HepG2 (cell line): ENCODE measurements at regions not wholly inside any gene's neighbourhood (a gene's known extent, or its start where the extent isn't known, plus 50 kb on each side); places are given as distances from the start of the nearest gene placed in this dataset.

ENCODE experiments used
- ATAC-seq: fragments of 200-7000 bp; cut with Tn5 transposase; 3 replicates; pipeline ENCODE4 v1.9.1; 2020; ENCODE audit warnings: mild to moderate bottlenecking, moderate library complexity
- BruUV-seq: library from RNA; stranded (reverse); fragments of 400-500 nt; replicated peaks from 2 replicates; lab custom pipeline; 2021; lab: Mats Ljungman, UMichigan
- CTCF ChIA-PET: fragments of 300-600 bp; formaldehyde crosslinking; extraction: SDS; loops from one replicate; lab custom pipeline; 2021; ENCODE audit warnings: low total read pairs, inconsistent platforms, low intra/inter-chr PET ratio; lab: Yijun Ruan, JAX
- POLR2A ChIA-PET: fragments of 350-600 bp; sonication (Branson Sonifier 250); formaldehyde crosslinking; loops from one replicate; lab custom pipeline; 2020; ENCODE audit warnings: antibody characterized with exemption, inconsistent platforms; lab: Yijun Ruan, JAX
- DNase-seq: peaks from one replicate; pipeline ENCODE4 v3.0.0-alpha.2; 2015; ENCODE audit warnings: low spot score
- FAIRE-seq: peaks from 3 replicates; lab custom pipeline; 2011; peaks lifted over from hg19 to GRCh38; lab: Jason Lieb, UNC
- H2AFZ ChIP-seq: one replicate; pipeline ENCODE4 v1.6.1; 2011; ENCODE audit warnings: low read length, inconsistent platforms
- H3K27ac ChIP-seq: fragments of 300-600 bp; 3 replicates; pipeline ENCODE4 v1.8.0; 2011; ENCODE audit warnings: mixed run types, mild to moderate bottlenecking, mixed read lengths, low read length, inconsistent platforms; ENCODE audit not compliant: insufficient read depth; ENCODE audit errors: extremely low read length
- H3K27me3 ChIP-seq, 2 experiments: fragments of 200-600 bp in 1 of 2; 2 replicates in 1 of 2; 3 replicates in 1 of 2; pipeline versions ENCODE4 v1.6.0 to v1.8.0; 2011; ENCODE audit warnings: low read length in 2 of 2, mild to moderate bottlenecking in 2 of 2, moderate library complexity in 2 of 2, inconsistent platforms in 1 of 2; ENCODE audit not compliant: insufficient read depth in 2 of 2, control insufficient read depth in 1 of 2
- H3K36me3 ChIP-seq, 2 experiments: fragments of 200-600 bp in 1 of 2; replicated peaks in 1 of 2; 2 replicates in 1 of 2; 3 replicates in 1 of 2; pipeline versions ENCODE4 v1.5.1 to v1.8.0; 2011; ENCODE audit warnings: low read length in 2 of 2, inconsistent platforms in 1 of 2; ENCODE audit not compliant: insufficient read depth in 2 of 2, control insufficient read depth in 1 of 2
- H3K4me1 ChIP-seq: 2 replicates; pipeline ENCODE4 v1.5.1; 2012; ENCODE audit warnings: low read length, inconsistent platforms; ENCODE audit not compliant: insufficient read depth
- H3K4me2 ChIP-seq: 2 replicates; pipeline ENCODE4 v1.6.0; 2011; ENCODE audit warnings: low read depth, low read length, inconsistent platforms
- H3K4me3 ChIP-seq, 3 experiments: fragments of 200-600 bp in 1 of 3; sonication (generic), shearing (Covaris generic) in 1 of 3; replicated peaks in 1 of 3; 2 replicates each; pipeline ENCODE4 v1.5.1; 2011 to 2016; ENCODE audit warnings: low read length in 3 of 3, inconsistent platforms in 2 of 3, low read depth in 2 of 3, mild to moderate bottlenecking in 2 of 3, control low read depth in 1 of 3, mixed read lengths in 1 of 3; ENCODE audit not compliant: insufficient read depth in 1 of 3
- H3K79me2 ChIP-seq: one replicate; pipeline ENCODE4 v1.6.1; 2011; ENCODE audit warnings: low read length, inconsistent platforms; ENCODE audit not compliant: insufficient read depth
- H3K9ac ChIP-seq: 2 replicates; pipeline ENCODE4 v1.6.0; 2011; ENCODE audit warnings: mild to moderate bottlenecking, low read depth, low read length, inconsistent platforms; ENCODE audit not compliant: insufficient read depth
- H3K9me3 ChIP-seq: 2 replicates; pipeline ENCODE4 v1.5.1; 2012; ENCODE audit warnings: mild to moderate bottlenecking, low read length
- H4K20me1 ChIP-seq: 2 replicates; pipeline ENCODE4 v1.6.0; 2011; ENCODE audit warnings: inconsistent platforms, mild to moderate bottlenecking, low read length, moderate library complexity; ENCODE audit not compliant: insufficient read depth
- CBX2 ChIP-seq, 2 experiments: fragments of 200-600 bp in 1 of 2; sonication (generic); formaldehyde crosslinking in 1 of 2; IDR thresholded peaks; 2 replicates each; pipeline versions ENCODE4 v1.7.0 to v1.8.1; 2018 to 2022; ENCODE audit warnings: low read depth in 2 of 2, low read length in 1 of 2, mild to moderate bottlenecking in 1 of 2, missing genetic modification reagents in 1 of 2
- HNRNPK ChIP-seq: fragments of 200-400 bp; formaldehyde crosslinking; IDR thresholded peaks from 2 replicates; pipeline ENCODE4 v1.6.1; 2018; ENCODE audit warnings: low read length, low read depth, moderate library complexity, mild to moderate bottlenecking; ENCODE audit not compliant: poor library complexity, severe bottlenecking
- MAZ ChIP-seq, 2 experiments: sonication (generic) in 1 of 2; formaldehyde crosslinking in 1 of 2; IDR thresholded peaks; 2 replicates each; pipeline versions ENCODE4 v1.5.0 to v1.6.1; 2012 to 2020; ENCODE audit warnings: low read depth in 2 of 2, mild to moderate bottlenecking in 2 of 2, borderline replicate concordance in 1 of 2, improper control_type of control experiment in 1 of 2, low read length in 1 of 2, missing genetic modification reagents in 1 of 2, moderate library complexity in 1 of 2
- PCBP1 ChIP-seq: fragments of 200-400 bp; formaldehyde crosslinking; IDR thresholded peaks from 2 replicates; pipeline ENCODE4 v1.6.1; 2017; ENCODE audit warnings: mild to moderate bottlenecking, low read depth, low read length, borderline replicate concordance
- PHF20 ChIP-seq: sonication (generic); formaldehyde crosslinking; IDR thresholded peaks from 2 replicates; pipeline ENCODE4 v1.5.0; 2020; ENCODE audit warnings: mild to moderate bottlenecking, missing genetic modification reagents
- SALL1 ChIP-seq: sonication (generic); formaldehyde crosslinking; IDR thresholded peaks from 2 replicates; pipeline ENCODE4 v1.8.0; 2022; ENCODE audit warnings: mild to moderate bottlenecking, missing genetic modification reagents
- ZBTB7B ChIP-seq: sonication (generic); formaldehyde crosslinking; IDR thresholded peaks from 2 replicates; pipeline ENCODE4 v1.4.0; 2020; ENCODE audit warnings: missing genetic modification reagents
- ZMYM4 ChIP-seq: sonication (generic); formaldehyde crosslinking; IDR thresholded peaks from 2 replicates; pipeline ENCODE4 v1.8.1; 2023; ENCODE audit warnings: mild to moderate bottlenecking, missing genetic modification reagents
- ZNF543 ChIP-seq: sonication (generic); formaldehyde crosslinking; IDR thresholded peaks from 2 replicates; pipeline ENCODE4 v1.4.0; 2020; ENCODE audit warnings: mild to moderate bottlenecking, missing genetic modification reagents
- ZSCAN25 ChIP-seq: sonication (generic); formaldehyde crosslinking; IDR thresholded peaks from 2 replicates; pipeline ENCODE4 v1.8.0; 2022; ENCODE audit warnings: mild to moderate bottlenecking, missing genetic modification reagents
- WGBS: methylation state at CpG from one replicate; pipeline ENCODE4 v1.1.6; 2017; ENCODE audit warnings: low lambda C conversion rate; 5-methylcytosine and 5-hydroxymethylcytosine counted together
- in situ Hi-C: cut with HindIII; loops from 2 replicates; pipeline ENCODE4 v1.10.0; 2017; ENCODE audit warnings: low pct_unique_long_range_greater_than_20kb; ENCODE audit not compliant: extremely low pct_ligation_motif_present
- intact Hi-C: fragments of 100-400 bp; cut with micrococcal nuclease; formaldehyde crosslinking; loops from one replicate; pipeline ENCODE4 v1.10.0; 2022; ENCODE audit not compliant: unreplicated experiment
- TF ChIP-seq, protein P1 (sequence below): sonication (generic); formaldehyde crosslinking; IDR thresholded peaks from 2 replicates; pipeline ENCODE4 v1.8.1; 2023; ENCODE audit warnings: mild to moderate bottlenecking, missing genetic modification reagents

GRCh38 chr5:77852514-77853352 is 76.6 kb upstream of the TBCA start:
- peak overlapping the region; percentile 92 for H3K4me2 ChIP-seq
- H3K36me3 ChIP-seq = no peaks in the 10 kb centered on the region
- H3K79me2 ChIP-seq = no peaks in the 10 kb centered on the region
- H3K9ac ChIP-seq = no peak overlapping the region
- H3K27me3 ChIP-seq = peaks cover 1 to 16% of the 10 kb centered on the region in 2 experiments; a peak in 2 of 5 replicates
- DNase-seq = no peak
- H4K20me1 ChIP-seq = no peaks in the 10 kb centered on the region
- no peak overlapping the region for H3K27ac ChIP-seq
- peaks cover 13% of the 10 kb centered on the region for H3K4me1 ChIP-seq
- TF ChIP-seq ZMYM4 (CRISPR knock-in tag) (0 out of 2 replicates have a peak, but pooled peaks have one; percentile 16), SALL1 (CRISPR knock-in tag) (peak; percentile 21; the same call in 1 of the 2 replicates), ZBTB7B (CRISPR knock-in tag) (no peak), PHF20 (no peak), HNRNPK (peak; percentile 59), ZSCAN25 (CRISPR knock-in tag) (0 out of 2 replicates have a peak, but pooled peaks have one; percentile 32), MAZ (IDR thresholded peaks at IDR 0.05; ENCODE audit: borderline replicate concordance, low read depth, low read length) (peak; percentile 54; the same call in 1 of the 2 replicates), MAZ (CRISPR knock-in tag; IDR thresholded peaks at IDR 0.05; ENCODE audit: low read depth) (no peak), ZNF543 (no peak), PCBP1 (0 out of 2 replicates have a peak, but pooled peaks have one; percentile 56), CBX2 (IDR thresholded peaks at IDR 0.05; ENCODE audit: low read depth, low read length) (0 out of 2 replicates have a peak, but pooled peaks have one; percentile 76), CBX2 (CRISPR knock-in tag; IDR thresholded peaks at IDR 0.05; ENCODE audit: low read depth) (no peak)
- TF ChIP-seq, protein P1, sequence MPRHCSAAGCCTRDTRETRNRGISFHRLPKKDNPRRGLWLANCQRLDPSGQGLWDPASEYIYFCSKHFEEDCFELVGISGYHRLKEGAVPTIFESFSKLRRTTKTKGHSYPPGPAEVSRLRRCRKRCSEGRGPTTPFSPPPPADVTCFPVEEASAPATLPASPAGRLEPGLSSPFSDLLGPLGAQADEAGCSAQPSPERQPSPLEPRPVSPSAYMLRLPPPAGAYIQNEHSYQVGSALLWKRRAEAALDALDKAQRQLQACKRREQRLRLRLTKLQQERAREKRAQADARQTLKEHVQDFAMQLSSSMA (CRISPR knock-in tag) = no peak
- intact Hi-C loops = no loop called here
- ATAC-seq = peak; percentile 46
- H2AFZ ChIP-seq = no peak overlapping the region
- in situ Hi-C loops = no loop called here
- ChIA-PET POLR2A (no interaction called here), CTCF (no interaction called here)
- FAIRE-seq = no peak
- H3K4me3 ChIP-seq = peak overlapping the region; percentile 39 to 70 (median 63)
- WGBS = 4% methylated on average over 20 of the region's 28 CpGs
- no TSS peak for BruUV-seq
- no peaks in the 10 kb centered on the region for H3K9me3 ChIP-seq
